ENCODE measurements at regions not wholly inside any gene's neighbourhood (a gene's known extent, or its start where the extent isn't known, plus 50 kb on each side); places are given as distances from the start of the nearest gene placed in this dataset.

DNA sequence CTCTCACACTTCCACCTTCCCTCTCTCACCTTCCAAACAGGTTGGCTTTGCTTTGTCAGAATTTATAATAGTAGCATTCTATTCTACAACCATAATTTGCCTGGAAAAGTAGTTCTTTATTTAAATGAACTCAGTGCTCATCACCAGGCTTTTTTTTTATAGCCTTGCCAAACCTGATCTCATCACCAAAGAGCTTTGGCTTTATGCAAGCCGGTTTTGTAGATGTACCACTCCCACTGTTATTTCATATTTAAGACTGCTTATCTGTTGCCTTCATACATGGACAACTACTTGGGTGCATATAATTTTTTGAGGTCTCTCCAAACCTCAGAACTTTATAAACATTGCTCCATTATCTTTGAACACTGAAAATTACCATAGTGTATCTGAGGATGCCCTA is 246.1 kb upstream of the PPP2R3A start:
- TF ChIP-seq EZH2 (IDR thresholded peaks at IDR 0.05; ENCODE audit: borderline replicate concordance) (no peak), EZH2phosphoT487 (IDR thresholded peaks at IDR 0.05; ENCODE audit: low read depth, severe bottlenecking, unreplicated experiment) (no peak), CTCF (IDR thresholded peaks at IDR 0.05; ENCODE audit: poor library complexity) (no peak)
- 84% methylated on average over 1 of the region's 1 CpG for WGBS (ENCODE audit: low lambda C conversion rate, missing lambda C conversion rate)
- Histone ChIP-seq H3K27ac (no peak overlapping the region), H3K4me2 (no peak overlapping the region), H3K79me2 (no peaks in the 10 kb centered on the region), H3K4me3 (no peak overlapping the region), H3K9me2 (replicated peaks; ENCODE audit: insufficient read depth) (no peaks in the 10 kb centered on the region), H4K20me1 (ENCODE audit: insufficient read depth, poor library complexity, severe bottlenecking) (no peaks in the 10 kb centered on the region), H3K4me1 (ENCODE audit: insufficient read depth) (no peaks in the 10 kb centered on the region), H3K27me3 (no peaks in the 10 kb centered on the region), H3K9me3 (ENCODE audit: low read depth) (no peaks in the 10 kb centered on the region), H3K36me3 (replicated peaks; ENCODE audit: insufficient read depth, low read depth) (no peaks in the 10 kb centered on the region), H2AFZ (no peak overlapping the region)
- DNase-seq (ENCODE audit: low spot score): no peak

- Histone ChIP-seq H3K27ac (no peak overlapping the region), H3K36me3 (replicated peaks; ENCODE audit: insufficient read depth, low read depth) (no peaks in the 10 kb centered on the region), H3K79me2 (no peaks in the 10 kb centered on the region), H3K27me3 (no peaks in the 10 kb centered on the region), H4K20me1 (ENCODE audit: insufficient read depth, poor library complexity, severe bottlenecking) (no peaks in the 10 kb centered on the region), H3K4me1 (ENCODE audit: insufficient read depth) (no peaks in the 10 kb centered on the region), H2AFZ (no peak overlapping the region), H3K4me2 (no peak overlapping the region), H3K9me2 (replicated peaks; ENCODE audit: insufficient read depth) (no peaks in the 10 kb centered on the region), H3K4me3 (no peak overlapping the region), H3K9me3 (ENCODE audit: low read depth) (peaks cover 7% of the 10 kb centered on the region)
- 77% methylated on average over 3 of the region's 3 CpGs for WGBS (ENCODE audit: low lambda C conversion rate, missing lambda C conversion rate)
- DNase-seq (ENCODE audit: low spot score): no peak
- TF ChIP-seq EZH2 (IDR thresholded peaks at IDR 0.05; ENCODE audit: borderline replicate concordance) (no peak), EZH2phosphoT487 (IDR thresholded peaks at IDR 0.05; ENCODE audit: low read depth, severe bottlenecking, unreplicated experiment) (no peak), CTCF (IDR thresholded peaks at IDR 0.05; ENCODE audit: poor library complexity) (no peak)
Measured at GRCh38 chr3:135728007-135728721, 237.4 kb upstream of the PPP2R3A start.

DNA sequence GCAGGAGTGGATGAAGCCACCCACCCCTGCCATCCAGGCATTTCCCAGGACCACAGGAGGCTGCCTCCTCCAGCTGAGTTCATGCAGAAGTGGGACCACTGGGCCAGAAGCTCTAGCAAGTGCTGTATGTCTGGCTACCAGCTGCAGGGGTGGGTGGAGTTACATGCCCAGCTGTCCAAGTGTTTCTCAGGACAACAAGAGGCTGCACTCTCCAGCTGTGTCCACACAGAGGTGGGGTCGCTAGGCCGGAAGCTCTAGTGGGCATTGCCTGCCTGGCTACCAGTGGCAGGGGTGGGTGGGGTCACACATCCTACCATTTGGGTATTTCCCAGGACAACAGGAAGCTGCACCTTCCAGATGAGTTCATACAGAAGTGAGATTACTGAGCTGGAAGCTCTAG is 234.0 kb upstream of the PPP2R3A start:
- H3K79me2 ChIP-seq: no peaks in the 10 kb centered on the region
- no peaks in the 10 kb centered on the region for H3K36me3 ChIP-seq (replicated peaks; ENCODE audit: insufficient read depth, low read depth)
- no peak for DNase-seq (ENCODE audit: low spot score)

More for the DNA sequence above, 234.0 kb upstream of the PPP2R3A start:
- Histone ChIP-seq H3K4me3 (no peak overlapping the region), H3K27ac (no peak overlapping the region), H4K20me1 (ENCODE audit: insufficient read depth, poor library complexity, severe bottlenecking) (no peaks in the 10 kb centered on the region), H3K4me1 (ENCODE audit: insufficient read depth) (no peaks in the 10 kb centered on the region), H3K4me2 (no peak overlapping the region), H3K9me2 (replicated peaks; ENCODE audit: insufficient read depth) (no peaks in the 10 kb centered on the region), H2AFZ (no peak overlapping the region), H3K9me3 (ENCODE audit: low read depth) (no peaks in the 10 kb centered on the region), H3K27me3 (no peaks in the 10 kb centered on the region)
- no peak for TF ChIP-seq EZH2 (IDR thresholded peaks at IDR 0.05; ENCODE audit: borderline replicate concordance)
- TF ChIP-seq CTCF (IDR thresholded peaks at IDR 0.05; ENCODE audit: poor library complexity): no peak
- no peak for TF ChIP-seq EZH2phosphoT487 (IDR thresholded peaks at IDR 0.05; ENCODE audit: low read depth, severe bottlenecking, unreplicated experiment)
- WGBS (ENCODE audit: low lambda C conversion rate, missing lambda C conversion rate): 97% methylated on average over 2 of the region's 2 CpGs
